ES-I3 (cell line): ENCODE measurements at regions not wholly inside any gene's neighbourhood (a gene's known extent, or its start where the extent isn't known, plus 50 kb on each side); places are given as distances from the start of the nearest gene placed in this dataset.

Experiments used
- H3K36me3 ChIP-seq: 2 replicates; pipeline ENCODE4 v1.6.1; 2013; ENCODE audit warnings: mild to moderate bottlenecking, low read length, control low read depth, moderate library complexity; ENCODE audit not compliant: insufficient read depth
- H3K4me1 ChIP-seq: 2 replicates; pipeline ENCODE4 v1.6.1; 2013; ENCODE audit warnings: mild to moderate bottlenecking, control low read depth, low read length; ENCODE audit not compliant: insufficient read depth
- H3K9ac ChIP-seq: 2 replicates; pipeline ENCODE4 v1.6.1; 2013; ENCODE audit warnings: low read depth, mild to moderate bottlenecking, low read length, moderate library complexity
- H3K9me3 ChIP-seq: 2 replicates; pipeline ENCODE4 v1.6.1; 2013; ENCODE audit warnings: mild to moderate bottlenecking, low read length, moderate library complexity; ENCODE audit not compliant: control insufficient read depth, insufficient read depth

DNA sequence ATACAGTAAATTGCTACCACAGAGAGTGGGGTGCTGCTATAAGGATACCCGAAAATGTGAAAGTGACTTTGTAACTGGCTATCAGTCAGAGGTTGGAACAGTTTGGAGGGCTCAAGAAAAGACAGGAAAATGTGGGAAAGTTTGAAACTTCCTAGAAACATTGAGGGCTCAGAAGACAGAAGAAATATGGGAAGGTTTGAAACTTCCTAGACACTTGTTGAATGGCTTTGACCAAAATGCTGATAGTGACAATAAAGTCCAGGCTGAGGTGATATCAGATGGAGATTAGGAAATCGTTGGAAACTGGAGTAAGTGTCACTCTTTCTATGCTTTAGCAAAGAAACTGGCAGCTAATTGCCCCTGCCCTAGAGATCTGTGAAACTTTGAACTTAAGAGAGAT lies 1158.6 kb upstream of the CDH6 start:
- Histone ChIP-seq H3K9me3 (no peaks in the 10 kb centered on the region), H3K36me3 (no peaks in the 10 kb centered on the region), H3K4me1 (no peaks in the 10 kb centered on the region), H3K9ac (no peak overlapping the region)

DNA sequence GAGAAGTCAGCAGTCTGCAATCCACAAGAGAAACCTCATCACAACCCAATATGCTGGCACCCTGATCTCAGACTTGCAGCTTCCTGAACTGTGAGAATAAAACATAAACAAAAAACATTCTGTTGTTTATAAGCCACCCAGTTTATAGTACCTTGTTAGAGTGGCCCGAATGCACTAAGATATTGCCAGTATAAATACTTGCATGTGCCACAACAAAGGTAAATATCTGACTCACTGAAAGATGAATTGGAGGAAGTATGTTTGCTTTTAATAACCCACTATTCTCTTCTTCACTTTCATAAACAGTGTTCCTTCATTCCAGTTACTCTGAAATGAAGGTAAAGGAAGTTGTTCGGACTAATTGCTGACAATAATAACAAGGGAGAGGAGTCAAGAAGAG lies 1163.4 kb upstream of the CDH6 start:
- H3K4me1 ChIP-seq, result no peaks in the 10 kb centered on the region
- H3K36me3 ChIP-seq, result no peaks in the 10 kb centered on the region
- no peak overlapping the region for H3K9ac ChIP-seq
- no peaks in the 10 kb centered on the region for H3K9me3 ChIP-seq

DNA sequence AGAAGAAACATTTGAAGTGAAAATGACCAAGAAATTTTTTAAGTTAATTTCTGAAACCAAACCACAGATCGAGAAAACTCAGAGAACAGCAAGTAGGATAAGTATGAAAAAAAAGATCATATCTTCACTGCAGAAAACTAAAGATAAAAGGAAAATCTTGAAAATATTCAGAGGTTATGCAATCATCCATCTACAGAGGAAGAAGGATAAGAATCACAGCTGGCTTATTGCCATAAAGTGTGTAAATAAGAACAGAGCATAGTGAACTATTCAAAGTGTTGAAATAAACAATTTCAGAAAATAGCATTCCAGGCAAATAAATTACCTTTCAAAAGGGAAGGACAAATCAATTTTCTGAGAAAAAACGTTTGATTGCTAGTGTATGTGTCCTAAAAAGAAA lies 1191.7 kb upstream of the CDH6 start:
- Histone ChIP-seq H3K9me3 (no peaks in the 10 kb centered on the region), H3K4me1 (no peaks in the 10 kb centered on the region), H3K9ac (no peak overlapping the region), H3K36me3 (no peaks in the 10 kb centered on the region)

DNA sequence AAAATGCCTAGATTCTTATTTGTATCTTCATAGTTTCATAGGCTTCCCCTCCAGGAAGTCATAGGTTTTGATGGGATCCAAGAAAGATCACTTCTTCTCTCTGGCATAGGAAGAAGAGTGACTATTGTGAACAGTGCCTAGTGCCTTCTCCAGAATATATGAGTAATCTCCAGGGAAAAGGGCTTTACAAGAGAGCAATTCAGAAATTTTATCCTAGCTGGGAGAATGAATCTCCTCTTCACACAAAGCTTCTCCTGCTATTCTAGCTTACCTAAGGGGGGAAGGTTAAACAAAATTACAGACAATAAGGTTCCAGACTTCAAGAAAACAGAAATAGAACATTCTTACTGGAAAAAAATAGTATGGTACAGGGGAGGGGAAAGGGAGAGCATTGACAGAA lies 1193.3 kb upstream of the CDH6 start:
- Histone ChIP-seq H3K9me3 (no peaks in the 10 kb centered on the region), H3K9ac (no peak overlapping the region)

DNA sequence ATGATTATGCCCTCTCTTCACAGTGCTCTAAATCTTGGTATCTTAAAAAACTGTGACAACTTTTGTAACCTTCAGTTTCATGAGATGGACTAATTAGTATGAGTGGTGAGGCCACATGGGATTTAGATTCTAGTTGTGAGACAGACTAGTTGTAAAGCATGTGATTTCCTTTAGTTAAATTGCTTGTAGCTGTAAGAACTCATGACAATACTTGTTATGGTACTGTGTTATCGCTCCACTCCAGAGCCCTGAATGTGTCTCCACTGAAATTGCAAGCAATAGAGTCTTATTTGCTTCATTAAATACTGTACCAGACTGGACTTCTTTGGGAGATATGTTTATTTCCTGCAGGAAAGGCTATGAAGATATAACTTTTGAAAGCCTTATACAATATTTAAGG lies 1198.3 kb upstream of the CDH6 start:
- Histone ChIP-seq H3K36me3 (no peaks in the 10 kb centered on the region), H3K9ac (no peak overlapping the region), H3K4me1 (no peaks in the 10 kb centered on the region), H3K9me3 (no peaks in the 10 kb centered on the region)

More for the DNA sequence above, 1193.3 kb upstream of the CDH6 start:
- H3K4me1 ChIP-seq, result no peaks in the 10 kb centered on the region
- no peaks in the 10 kb centered on the region for H3K36me3 ChIP-seq

DNA sequence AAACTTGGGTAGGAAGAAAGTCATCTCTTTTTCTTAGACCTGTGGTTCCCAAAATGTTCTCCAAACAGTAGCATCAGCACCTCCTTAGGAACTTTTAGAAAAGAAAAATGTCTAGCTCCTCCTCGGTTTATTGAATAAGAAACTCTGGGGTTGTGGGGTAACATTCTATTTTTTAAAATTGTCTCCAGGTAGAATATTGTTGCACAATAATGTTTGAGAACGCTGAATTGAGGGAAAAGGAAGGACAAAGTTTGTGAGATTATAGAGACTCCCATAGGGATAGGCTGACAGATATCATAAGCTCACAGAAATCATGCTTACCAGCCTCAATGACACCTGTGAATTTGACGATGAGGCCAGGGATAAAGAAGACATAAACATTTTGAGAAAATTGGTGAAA lies 1199.0 kb upstream of the CDH6 start:
- Histone ChIP-seq H3K4me1 (no peaks in the 10 kb centered on the region), H3K36me3 (no peaks in the 10 kb centered on the region), H3K9ac (no peak overlapping the region), H3K9me3 (no peaks in the 10 kb centered on the region)

DNA sequence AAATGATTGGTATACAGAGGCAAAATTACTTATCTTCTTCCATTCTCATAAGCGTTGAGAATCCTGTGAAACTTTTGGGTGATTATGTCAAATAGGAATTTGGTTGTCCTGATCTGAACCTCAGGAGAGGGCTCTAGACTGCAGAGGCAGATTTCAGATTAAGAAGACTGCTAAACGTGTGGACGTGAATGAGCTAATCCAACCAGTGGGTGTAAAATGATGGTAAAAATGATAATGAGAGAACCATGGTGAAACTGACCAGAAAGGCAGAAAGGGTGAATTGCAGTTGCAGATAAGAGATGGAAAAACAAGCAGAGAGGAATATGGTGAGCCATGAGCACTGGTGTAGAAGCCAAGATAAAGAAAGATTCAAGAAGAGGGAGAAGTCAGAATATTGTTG lies 1200.2 kb upstream of the CDH6 start:
- Histone ChIP-seq H3K4me1 (no peaks in the 10 kb centered on the region), H3K36me3 (no peaks in the 10 kb centered on the region), H3K9ac (no peak overlapping the region), H3K9me3 (no peaks in the 10 kb centered on the region)

DNA sequence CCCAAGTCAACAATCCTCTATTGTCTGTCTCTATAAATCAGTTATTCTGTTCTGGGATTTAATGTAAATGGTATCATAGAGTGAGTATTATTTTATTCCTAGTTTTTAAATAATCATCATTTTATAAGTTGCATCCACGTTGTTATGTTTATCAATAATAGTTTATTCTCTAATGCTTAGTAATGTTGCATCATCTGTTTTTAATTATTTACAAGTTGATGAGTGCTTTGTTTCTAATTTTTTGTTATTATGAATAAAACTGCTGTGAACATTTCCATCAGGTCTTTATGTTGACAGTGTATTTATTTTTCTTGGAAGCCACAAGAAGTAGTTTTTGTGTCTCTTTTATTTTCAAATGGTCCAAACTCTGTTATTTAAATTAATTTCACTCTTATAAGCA lies 1201.2 kb upstream of the CDH6 start:
- H3K9ac ChIP-seq, result no peak overlapping the region
- no peaks in the 10 kb centered on the region for H3K9me3 ChIP-seq
- no peaks in the 10 kb centered on the region for H3K4me1 ChIP-seq
- no peaks in the 10 kb centered on the region for H3K36me3 ChIP-seq

DNA sequence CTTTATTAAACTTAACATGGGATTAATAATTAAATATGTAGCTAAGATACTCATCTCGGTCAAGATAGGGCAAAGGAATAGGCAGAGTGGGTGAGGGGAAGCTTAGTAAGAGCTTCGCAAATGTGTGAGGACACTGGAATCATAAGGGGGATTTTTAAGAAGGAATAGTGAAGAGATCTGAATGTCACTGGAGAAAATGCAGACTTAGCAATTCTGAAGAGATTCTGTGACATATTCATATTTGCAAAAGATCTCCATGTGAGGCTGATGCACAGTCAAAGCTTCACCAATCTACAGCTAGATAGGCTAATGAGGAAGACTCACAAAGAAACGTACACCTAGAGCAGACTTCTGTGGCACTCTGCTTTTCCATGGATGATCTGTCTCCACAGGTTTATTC lies 1202.8 kb upstream of the CDH6 start:
- H3K9me3 ChIP-seq, result no peaks in the 10 kb centered on the region
- no peaks in the 10 kb centered on the region for H3K4me1 ChIP-seq
- H3K9ac ChIP-seq, result no peak overlapping the region
- no peaks in the 10 kb centered on the region for H3K36me3 ChIP-seq

DNA sequence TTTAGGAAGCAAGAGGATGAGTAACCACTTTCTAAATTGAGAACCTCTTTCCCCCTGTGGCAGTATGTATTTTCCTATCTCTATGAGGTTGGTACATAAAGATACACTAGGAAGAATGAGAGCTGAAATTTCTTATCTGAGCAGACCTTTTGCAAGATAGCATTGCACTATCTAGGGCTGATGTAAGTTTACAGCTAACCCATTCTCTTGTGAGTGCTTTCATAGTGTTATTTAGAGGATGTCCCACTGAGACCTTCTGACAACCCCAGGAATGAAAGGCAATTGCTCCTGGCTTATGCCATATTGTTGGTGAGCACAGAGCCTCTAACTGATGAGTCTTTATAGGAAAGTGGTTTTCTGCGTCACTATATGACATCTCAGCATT lies 1209.3 kb upstream of the CDH6 start:
- no peak overlapping the region for H3K9ac ChIP-seq
- H3K36me3 ChIP-seq, result no peaks in the 10 kb centered on the region
- H3K9me3 ChIP-seq, result no peaks in the 10 kb centered on the region
- peaks cover 4% of the 10 kb centered on the region; the same call in 1 of the 2 replicates for H3K4me1 ChIP-seq

DNA sequence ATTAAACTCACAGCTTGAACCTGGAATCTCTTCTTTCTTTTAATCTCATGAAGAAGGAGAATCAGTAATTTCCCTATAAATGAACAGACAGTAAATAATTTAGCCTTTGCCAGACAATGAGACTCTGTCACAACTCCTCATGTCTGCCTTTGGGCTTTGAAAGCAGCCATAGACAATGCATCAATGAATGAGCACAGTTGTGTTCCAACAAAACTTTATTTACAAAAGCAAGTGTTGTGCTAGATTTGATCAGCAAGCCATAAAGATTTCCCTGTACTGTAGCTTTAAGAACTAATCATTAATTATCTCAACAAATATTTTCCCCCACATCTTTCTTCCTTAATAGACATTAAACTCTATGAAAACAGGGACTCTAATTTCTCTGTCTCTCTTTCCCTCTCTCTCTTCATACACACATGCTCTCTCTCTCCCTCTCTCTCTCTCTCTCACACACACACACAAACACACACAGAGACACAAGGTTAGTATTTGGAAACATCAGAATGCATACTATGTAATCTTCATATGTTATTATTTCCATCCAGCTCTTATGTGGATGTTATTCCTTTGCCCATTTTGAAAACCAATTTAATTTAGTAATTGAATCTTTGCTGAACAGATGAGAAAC lies 1209.8 kb upstream of the CDH6 start:
- Histone ChIP-seq H3K9ac (no peak overlapping the region), H3K9me3 (no peaks in the 10 kb centered on the region), H3K4me1 (peaks cover 4% of the 10 kb centered on the region; the same call in 1 of the 2 replicates), H3K36me3 (no peaks in the 10 kb centered on the region)

DNA sequence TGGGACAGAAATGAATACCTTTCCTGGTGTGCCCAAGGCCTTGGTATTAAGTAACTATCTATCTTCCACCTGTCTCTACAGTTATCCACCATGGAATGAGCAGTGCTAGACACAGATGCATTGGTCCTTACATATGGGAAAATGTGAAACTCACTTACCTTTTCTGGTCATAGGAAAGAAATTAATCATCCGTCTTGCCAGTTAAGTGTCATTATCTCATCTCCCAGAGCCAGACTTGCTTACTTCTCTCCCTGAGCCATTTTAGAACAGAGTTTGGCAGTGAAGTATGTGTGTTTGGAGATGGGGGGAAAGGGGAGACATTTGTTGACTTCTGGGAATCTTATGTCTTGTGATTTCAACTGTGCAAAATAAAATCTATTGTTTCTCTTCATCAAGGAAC lies 1211.0 kb upstream of the CDH6 start:
- Histone ChIP-seq H3K9me3 (no peaks in the 10 kb centered on the region), H3K4me1 (peaks cover 4% of the 10 kb centered on the region; the same call in 1 of the 2 replicates), H3K36me3 (no peaks in the 10 kb centered on the region), H3K9ac (no peak overlapping the region)

DNA sequence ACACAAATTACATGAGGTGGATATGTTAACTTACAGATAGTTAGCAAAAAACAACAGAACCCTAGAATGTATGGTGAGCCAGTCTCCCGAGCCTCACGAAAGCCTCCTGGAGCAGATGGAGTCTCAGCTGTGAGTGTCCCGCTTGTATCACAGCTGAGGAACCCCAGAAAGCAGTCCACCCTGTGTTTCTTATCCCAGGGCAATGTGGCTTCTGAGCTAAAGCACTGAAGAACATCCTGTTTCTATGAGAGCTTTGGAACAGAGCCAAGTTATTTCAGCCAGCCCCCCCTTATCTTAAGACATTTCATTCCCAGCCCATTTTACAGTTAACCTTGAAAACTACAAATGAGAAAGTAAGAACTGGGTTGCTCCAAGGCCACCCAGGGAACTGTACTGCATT lies 1220.9 kb upstream of the CDH6 start:
- H3K36me3 ChIP-seq, result no peaks in the 10 kb centered on the region
- H3K4me1 ChIP-seq, result no peaks in the 10 kb centered on the region
- H3K9ac ChIP-seq, result no peak overlapping the region
- H3K9me3 ChIP-seq, result no peaks in the 10 kb centered on the region

DNA sequence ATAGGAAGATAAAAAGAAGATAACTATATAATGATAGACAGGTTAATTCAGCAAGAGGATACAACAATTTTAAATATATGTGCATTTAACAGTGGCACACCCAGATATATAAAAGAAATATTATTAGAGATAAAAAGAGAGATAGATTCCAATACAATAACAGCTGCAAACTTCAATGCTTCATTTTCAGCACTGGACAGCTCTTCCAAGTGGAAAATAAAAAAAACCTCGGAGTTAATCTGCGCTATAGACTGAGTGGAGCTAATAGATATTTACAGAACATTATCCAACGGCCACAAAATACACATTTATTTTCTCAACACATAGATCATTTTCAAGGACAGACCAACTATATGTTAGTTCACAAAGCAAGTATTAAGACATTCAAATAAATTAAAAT lies 1229.5 kb upstream of the CDH6 start:
- Histone ChIP-seq H3K9ac (no peak overlapping the region), H3K36me3 (no peaks in the 10 kb centered on the region), H3K9me3 (no peaks in the 10 kb centered on the region), H3K4me1 (no peaks in the 10 kb centered on the region)

DNA sequence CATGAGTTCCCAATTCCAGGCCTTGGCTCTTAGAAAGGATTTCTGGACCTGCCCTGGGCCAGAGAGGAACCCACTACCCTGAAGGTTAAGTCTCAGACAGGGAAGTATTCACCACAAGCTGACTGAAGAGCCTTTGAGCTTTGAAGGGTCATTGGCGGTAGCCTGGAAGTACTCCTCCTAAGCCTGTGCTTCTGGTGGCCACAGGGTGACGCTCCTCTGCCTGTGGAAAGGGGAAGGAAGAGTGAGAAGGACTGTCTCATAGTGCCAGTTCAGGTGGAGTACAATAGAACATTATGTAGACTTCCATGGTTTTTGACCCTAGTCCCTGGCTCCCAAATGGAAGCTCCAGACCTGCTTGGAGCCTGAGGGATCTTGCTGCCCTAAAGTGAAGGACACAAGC lies 1233.2 kb upstream of the CDH6 start:
- Histone ChIP-seq H3K4me1 (no peaks in the 10 kb centered on the region), H3K9ac (no peak overlapping the region), H3K9me3 (no peaks in the 10 kb centered on the region), H3K36me3 (no peaks in the 10 kb centered on the region)
